Tibial artery (tissue), 4 donors: ENCODE measurements at regions not wholly inside any gene's neighbourhood (a gene's known extent, or its start where the extent isn't known, plus 50 kb on each side); places are given as distances from the start of the nearest gene placed in this dataset.
A peak's percentile ranks its signal among the peaks of the same experiment; 100 is the strongest.

ENCODE experiments used
- DNase-seq, 2 donors: peaks; one replicate each; pipeline ENCODE4 v3.0.0-alpha.2; 2019
- H3K27ac ChIP-seq, 2 donors: fragments of 200-600 bp; sonication (generic) in 1 of 2; 1 replicate in 1 of 2; 2 replicates in 1 of 2; pipeline ENCODE4 v1.5.1; 2018 to 2019; ENCODE audit warnings: mild to moderate bottlenecking in 1 of 2
- H3K27me3 ChIP-seq, 2 donors: fragments of 200-600 bp; sonication (generic) in 1 of 2; one replicate each; pipeline versions ENCODE4 v1.5.1 to v1.6.0; 2016 to 2019
- H3K36me3 ChIP-seq, 3 donors: fragments of 200-600 bp; sonication (generic) in 2 of 3; one replicate each; pipeline ENCODE4 v1.5.1; 2016 to 2019; ENCODE audit warnings: mild to moderate bottlenecking in 2 of 3
- H3K4me1 ChIP-seq, 4 donors: fragments of 200-600 bp; sonication (generic) in 2 of 4; 1 replicate in 3 of 4; 2 replicates in 1 of 4; pipeline ENCODE4 v1.5.1; 2016 to 2019
- H3K4me3 ChIP-seq, 2 donors: fragments of 200-600 bp; sonication (generic) in 1 of 2; 1 replicate in 1 of 2; 2 replicates in 1 of 2; pipeline ENCODE4 v1.5.1; 2018 to 2019; ENCODE audit warnings: mild to moderate bottlenecking in 2 of 2
- H3K9me3 ChIP-seq, 3 donors: fragments of 200-600 bp; sonication (generic) in 1 of 3; one replicate each; pipeline ENCODE4 v1.5.1; 2016 to 2019
- intact Hi-C: fragments of 100-400 bp; cut with DNase I; formaldehyde crosslinking; loops from one replicate; pipeline ENCODE4 v1.15.0; 2023; ENCODE audit warnings: low total_unique reads
- TF ChIP-seq, protein P1 (sequence below), 2 experiments: fragments of 200-600 bp in 1 of 2; fragments of 450-650 bp in 1 of 2; IDR thresholded peaks; one replicate each; pipeline ENCODE4 v1.5.1; 2017 to 2019; ENCODE audit warnings: antibody characterized with exemption in 2 of 2, mild to moderate bottlenecking in 1 of 2, moderate library complexity in 1 of 2

GRCh38 chr11:91956711-91957110 lies 267.9 kb upstream of the FAT3 start:
- H3K27ac ChIP-seq = no peak overlapping the region
- intact Hi-C loops = no loop called here
- H3K27me3 ChIP-seq = no peaks in the 10 kb centered on the region
- no peaks in the 10 kb centered on the region for H3K4me1 ChIP-seq
- H3K9me3 ChIP-seq = peaks cover 0 to 24% (median 3%) of the 10 kb centered on the region in 3 donors
- no peak overlapping the region for H3K4me3 ChIP-seq
- TF ChIP-seq, protein P1, sequence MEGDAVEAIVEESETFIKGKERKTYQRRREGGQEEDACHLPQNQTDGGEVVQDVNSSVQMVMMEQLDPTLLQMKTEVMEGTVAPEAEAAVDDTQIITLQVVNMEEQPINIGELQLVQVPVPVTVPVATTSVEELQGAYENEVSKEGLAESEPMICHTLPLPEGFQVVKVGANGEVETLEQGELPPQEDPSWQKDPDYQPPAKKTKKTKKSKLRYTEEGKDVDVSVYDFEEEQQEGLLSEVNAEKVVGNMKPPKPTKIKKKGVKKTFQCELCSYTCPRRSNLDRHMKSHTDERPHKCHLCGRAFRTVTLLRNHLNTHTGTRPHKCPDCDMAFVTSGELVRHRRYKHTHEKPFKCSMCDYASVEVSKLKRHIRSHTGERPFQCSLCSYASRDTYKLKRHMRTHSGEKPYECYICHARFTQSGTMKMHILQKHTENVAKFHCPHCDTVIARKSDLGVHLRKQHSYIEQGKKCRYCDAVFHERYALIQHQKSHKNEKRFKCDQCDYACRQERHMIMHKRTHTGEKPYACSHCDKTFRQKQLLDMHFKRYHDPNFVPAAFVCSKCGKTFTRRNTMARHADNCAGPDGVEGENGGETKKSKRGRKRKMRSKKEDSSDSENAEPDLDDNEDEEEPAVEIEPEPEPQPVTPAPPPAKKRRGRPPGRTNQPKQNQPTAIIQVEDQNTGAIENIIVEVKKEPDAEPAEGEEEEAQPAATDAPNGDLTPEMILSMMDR (IDR thresholded peaks at IDR 0.05) = no peak
- DNase-seq = no peak
- H3K36me3 ChIP-seq = no peaks in the 10 kb centered on the region

DNA sequence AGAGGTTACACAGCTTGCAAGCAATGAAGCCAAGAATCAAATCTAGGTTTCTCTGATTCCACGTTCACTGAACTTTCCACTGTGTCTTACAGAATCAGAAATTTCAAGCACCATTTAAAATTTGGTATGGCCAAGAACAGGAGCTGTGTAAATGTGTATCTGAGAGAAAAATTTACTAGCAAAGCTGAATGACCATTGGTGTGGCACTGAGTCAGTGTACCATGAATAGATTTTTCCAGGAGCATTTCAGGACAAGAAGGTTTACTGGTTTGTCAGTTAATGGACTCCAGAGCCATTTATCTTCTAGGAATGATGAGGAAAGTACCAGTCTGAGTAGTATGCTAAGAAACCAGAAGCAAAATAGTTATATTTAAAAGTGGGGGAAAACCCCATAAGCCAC lies 269.4 kb upstream of the FAT3 start:
- intact Hi-C loops = no loop called here
- no peak overlapping the region for H3K4me3 ChIP-seq
- no peaks in the 10 kb centered on the region for H3K36me3 ChIP-seq
- H3K9me3 ChIP-seq = peaks cover 0 to 9% (median 0%) of the 10 kb centered on the region in 3 donors
- H3K27ac ChIP-seq = no peak overlapping the region
- no peaks in the 10 kb centered on the region for H3K4me1 ChIP-seq
- TF ChIP-seq, protein P1 (IDR thresholded peaks at IDR 0.05) = no peak
- no peak for DNase-seq
- no peaks in the 10 kb centered on the region for H3K27me3 ChIP-seq

DNA sequence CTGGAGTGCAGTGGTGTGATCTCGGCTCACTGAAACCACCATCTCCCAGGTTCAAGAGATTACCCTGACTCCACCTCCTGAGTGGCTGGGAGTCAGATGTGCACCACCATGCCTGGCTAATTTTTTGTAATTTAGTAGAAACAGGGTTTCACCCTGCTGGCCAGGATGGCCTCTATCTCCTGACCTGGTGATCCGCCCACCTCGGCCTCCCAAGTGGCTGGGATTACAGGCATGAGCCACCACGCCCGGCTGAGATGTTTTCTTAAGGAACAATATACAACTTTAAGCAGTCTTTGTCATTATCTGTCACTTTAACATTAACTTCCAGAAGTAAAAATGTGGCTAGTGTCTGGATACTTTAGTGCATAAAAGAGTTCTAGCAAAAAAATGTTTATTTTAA lies 272.6 kb upstream of the FAT3 start:
- no peak overlapping the region for H3K4me3 ChIP-seq
- intact Hi-C loops = no loop called here
- no peaks in the 10 kb centered on the region for H3K36me3 ChIP-seq
- H3K27ac ChIP-seq = no peak overlapping the region
- DNase-seq = no peak
- H3K27me3 ChIP-seq = no peaks in the 10 kb centered on the region
- no peaks in the 10 kb centered on the region for H3K9me3 ChIP-seq
- peaks cover 0 to 12% (median 10%) of the 10 kb centered on the region in 4 donors for H3K4me1 ChIP-seq
- TF ChIP-seq, protein P1 (IDR thresholded peaks at IDR 0.05) = no peak

DNA sequence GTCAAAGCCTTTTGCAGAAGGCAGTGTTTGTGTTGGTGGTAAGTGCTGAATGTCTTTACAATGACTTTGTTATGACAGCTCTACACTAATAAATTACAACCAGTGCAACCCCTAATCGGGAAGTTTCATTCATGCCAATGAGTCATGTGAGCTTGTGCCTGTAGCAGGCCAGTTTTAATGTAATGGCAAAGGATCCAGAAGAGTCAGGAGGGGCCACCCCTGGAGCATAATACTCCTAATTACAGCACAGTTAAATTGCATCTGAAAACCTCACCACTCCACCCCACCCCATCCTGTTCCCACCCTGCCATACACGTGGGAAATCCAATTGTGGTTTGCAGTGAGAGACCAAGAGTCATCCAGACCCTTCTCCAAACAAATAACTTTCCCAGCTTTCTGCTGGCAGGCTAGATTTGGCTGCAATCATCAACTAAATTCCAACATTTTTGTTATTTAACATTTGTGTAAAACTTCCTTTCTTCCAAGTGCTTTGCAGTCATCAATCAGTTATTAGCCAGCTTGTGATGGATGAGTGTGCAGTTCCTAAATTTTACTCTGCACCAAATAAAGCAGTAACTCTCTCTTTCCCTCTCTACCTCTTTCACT lies 277.3 kb upstream of the FAT3 start:
- H3K9me3 ChIP-seq = no peaks in the 10 kb centered on the region
- H3K36me3 ChIP-seq = no peaks in the 10 kb centered on the region
- peaks cover 0 to 24% (median 17%) of the 10 kb centered on the region in 4 donors for H3K4me1 ChIP-seq
- H3K4me3 ChIP-seq = no peak overlapping the region
- TF ChIP-seq, protein P1 (IDR thresholded peaks at IDR 0.05) = no peak
- H3K27me3 ChIP-seq = no peaks in the 10 kb centered on the region
- DNase-seq = peak; percentile 49 to 65
- peak overlapping the region; percentile 41 to 59 for H3K27ac ChIP-seq
- intact Hi-C loops = no loop called here

- TF ChIP-seq, protein P1 (IDR thresholded peaks at IDR 0.05) = no peak
- Histone ChIP-seq H3K36me3 (no peaks in the 10 kb centered on the region), H3K4me3 (no peak overlapping the region), H3K9me3 (no peaks in the 10 kb centered on the region), H3K27ac (peak overlapping the region; percentile 41 to 46), H3K4me1 (peaks cover 0 to 24% (median 17%) of the 10 kb centered on the region in 4 donors), H3K27me3 (no peaks in the 10 kb centered on the region)
- DNase-seq = no peak
- intact Hi-C loops = no loop called here
These were observed 278.1 kb upstream of the FAT3 start for GRCh38 chr11:91946397-91946951.
